ENCODE measurements at regions not wholly inside any gene's neighbourhood (a gene's known extent, or its start where the extent isn't known, plus 50 kb on each side); places are given as distances from the start of the nearest gene placed in this dataset.

GRCh38 chr6:139988685-139989084 lies 614.2 kb upstream of the CITED2 start:
- TF ChIP-seq, protein P1, sequence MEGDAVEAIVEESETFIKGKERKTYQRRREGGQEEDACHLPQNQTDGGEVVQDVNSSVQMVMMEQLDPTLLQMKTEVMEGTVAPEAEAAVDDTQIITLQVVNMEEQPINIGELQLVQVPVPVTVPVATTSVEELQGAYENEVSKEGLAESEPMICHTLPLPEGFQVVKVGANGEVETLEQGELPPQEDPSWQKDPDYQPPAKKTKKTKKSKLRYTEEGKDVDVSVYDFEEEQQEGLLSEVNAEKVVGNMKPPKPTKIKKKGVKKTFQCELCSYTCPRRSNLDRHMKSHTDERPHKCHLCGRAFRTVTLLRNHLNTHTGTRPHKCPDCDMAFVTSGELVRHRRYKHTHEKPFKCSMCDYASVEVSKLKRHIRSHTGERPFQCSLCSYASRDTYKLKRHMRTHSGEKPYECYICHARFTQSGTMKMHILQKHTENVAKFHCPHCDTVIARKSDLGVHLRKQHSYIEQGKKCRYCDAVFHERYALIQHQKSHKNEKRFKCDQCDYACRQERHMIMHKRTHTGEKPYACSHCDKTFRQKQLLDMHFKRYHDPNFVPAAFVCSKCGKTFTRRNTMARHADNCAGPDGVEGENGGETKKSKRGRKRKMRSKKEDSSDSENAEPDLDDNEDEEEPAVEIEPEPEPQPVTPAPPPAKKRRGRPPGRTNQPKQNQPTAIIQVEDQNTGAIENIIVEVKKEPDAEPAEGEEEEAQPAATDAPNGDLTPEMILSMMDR (IDR thresholded peaks at IDR 0.05; ENCODE audit: poor library complexity), result no peak
- no peak for TF ChIP-seq EZH2phosphoT487 (IDR thresholded peaks at IDR 0.05; ENCODE audit: low read depth, severe bottlenecking, unreplicated experiment)

All from hepatocyte (in vitro differentiated cells).